Kidney (tissue), 13 donors: ENCODE measurements at regions not wholly inside any gene's neighbourhood (a gene's known extent, or its start where the extent isn't known, plus 50 kb on each side); places are given as distances from the start of the nearest gene placed in this dataset.
A peak's percentile ranks its signal among the peaks of the same experiment; 100 is the strongest.

Source experiments
- DNase-seq, 5 donors: peaks; one replicate each; pipeline ENCODE4 v3.0.0-alpha.2; 2013 to 2020
- FAIRE-seq: peaks from 2 replicates; lab custom pipeline; 2012; peaks lifted over from hg19 to GRCh38; lab: Jason Lieb, UNC
- H3K27ac ChIP-seq, 2 donors: one replicate each; pipeline ENCODE4 v1.7.0; 2013; ENCODE audit warnings: low read depth in 2 of 2, low read length in 2 of 2, inconsistent platforms in 1 of 2
- H3K27me3 ChIP-seq: one replicate; pipeline ENCODE4 v1.7.1; 2013; ENCODE audit warnings: low read length, inconsistent platforms; ENCODE audit not compliant: control insufficient read depth, insufficient read depth
- H3K36me3 ChIP-seq, 3 donors: one replicate each; pipeline versions ENCODE4 v1.7.0 to v1.7.1; 2013; ENCODE audit warnings: low read length in 3 of 3, control low read depth in 1 of 3, inconsistent platforms in 1 of 3; ENCODE audit not compliant: insufficient read depth in 3 of 3, control insufficient read depth in 2 of 3
- H3K4me1 ChIP-seq, 3 donors: one replicate each; pipeline versions ENCODE4 v1.7.0 to v1.7.1; 2013; ENCODE audit warnings: low read length in 3 of 3, inconsistent platforms in 1 of 3, low read depth in 1 of 3; ENCODE audit not compliant: control insufficient read depth in 2 of 3, insufficient read depth in 2 of 3
- H3K4me3 ChIP-seq, 3 donors: one replicate each; pipeline versions ENCODE4 v1.7.0 to v1.8.1; 2013; ENCODE audit warnings: low read length in 3 of 3, control low read depth in 1 of 3, inconsistent platforms in 1 of 3
- H3K9ac ChIP-seq, 3 donors: one replicate each; pipeline versions ENCODE4 v1.7.0 to v1.7.1; 2013; ENCODE audit warnings: low read length in 3 of 3, control low read depth in 1 of 3, inconsistent platforms in 1 of 3
- H3K9me3 ChIP-seq, 3 donors: one replicate each; pipeline versions ENCODE4 v1.7.0 to v1.7.1; 2013; ENCODE audit warnings: low read length in 3 of 3, control low read depth in 1 of 3, inconsistent platforms in 1 of 3; ENCODE audit not compliant: control insufficient read depth in 2 of 3, insufficient read depth in 1 of 3
- intact Hi-C: fragments of 100-400 bp; cut with DNase I; formaldehyde crosslinking; loops from one replicate; pipeline ENCODE4 v1.11.1; 2022
- TF ChIP-seq, protein P1 (sequence below): IDR thresholded peaks from 3 replicates; pipeline ENCODE4 v1.5.1; 2012; ENCODE audit warnings: mild to moderate bottlenecking, moderate library complexity, borderline replicate concordance; ENCODE audit not compliant: insufficient read depth; ENCODE audit errors: extremely low read depth
- donor health status: control.
- donor health status: control.
- donor health status: control.
- donor health status: control.
- donor health status: control.
- donor health status: DM: yes; HTN: yes; CAD: no.
- donor health status: Normal renal cell carcinoma (clear cell type).

DNA sequence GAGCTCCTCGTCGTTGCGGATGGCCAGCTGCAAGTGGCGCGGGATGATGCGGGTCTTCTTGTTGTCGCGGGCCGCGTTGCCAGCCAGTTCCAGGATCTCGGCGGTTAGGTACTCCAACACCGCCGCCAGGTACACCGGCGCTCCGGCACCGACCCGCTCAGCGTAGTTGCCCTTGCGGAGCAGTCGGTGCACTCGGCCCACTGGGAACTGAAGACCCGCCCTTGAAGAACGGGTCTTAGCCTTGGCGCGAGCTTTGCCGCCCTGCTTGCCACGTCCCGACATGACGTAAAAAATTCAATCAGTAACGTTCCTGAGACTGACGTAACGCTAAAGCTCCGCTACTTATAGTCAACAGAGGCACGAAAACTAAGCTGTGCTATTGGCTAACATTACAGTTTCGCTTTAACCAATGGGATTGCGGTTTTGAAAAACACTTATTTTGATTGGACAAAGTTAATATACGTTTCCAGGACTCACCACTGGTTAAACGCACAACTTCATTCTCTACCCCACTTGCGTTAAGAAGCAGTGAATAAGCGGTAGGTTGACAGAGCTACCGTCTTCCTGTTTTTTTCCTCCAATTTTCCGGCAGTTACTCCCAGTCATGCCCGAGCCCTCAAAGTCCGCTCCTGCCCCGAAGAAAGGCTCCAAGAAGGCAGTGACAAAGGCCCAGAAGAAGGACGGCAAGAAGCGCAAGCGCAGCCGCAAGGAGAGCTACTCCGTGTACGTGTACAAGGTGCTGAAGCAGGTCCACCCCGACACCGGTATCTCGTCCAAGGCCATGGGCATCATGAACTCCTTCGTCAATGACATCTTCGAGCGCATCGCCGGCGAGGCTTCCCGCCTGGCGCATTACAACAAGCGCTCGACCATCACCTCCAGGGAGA is 73.9 kb downstream of the OR2B2 start:
- intact Hi-C loops = no loop called here
- FAIRE-seq = peak; percentile 94
- H3K27me3 ChIP-seq = no peaks in the 10 kb centered on the region
- H3K4me3 ChIP-seq = peak overlapping the region; percentile 62 to 99 (median 83)
- DNase-seq = peak; percentile 94 to 100 (median 97)
- peaks cover 3 to 4% (median 4%) of the 10 kb centered on the region in 3 donors for H3K4me1 ChIP-seq
- no peaks in the 10 kb centered on the region for H3K36me3 ChIP-seq
- H3K27ac ChIP-seq = peak overlapping the region; percentile 91 to 97
- TF ChIP-seq, protein P1, sequence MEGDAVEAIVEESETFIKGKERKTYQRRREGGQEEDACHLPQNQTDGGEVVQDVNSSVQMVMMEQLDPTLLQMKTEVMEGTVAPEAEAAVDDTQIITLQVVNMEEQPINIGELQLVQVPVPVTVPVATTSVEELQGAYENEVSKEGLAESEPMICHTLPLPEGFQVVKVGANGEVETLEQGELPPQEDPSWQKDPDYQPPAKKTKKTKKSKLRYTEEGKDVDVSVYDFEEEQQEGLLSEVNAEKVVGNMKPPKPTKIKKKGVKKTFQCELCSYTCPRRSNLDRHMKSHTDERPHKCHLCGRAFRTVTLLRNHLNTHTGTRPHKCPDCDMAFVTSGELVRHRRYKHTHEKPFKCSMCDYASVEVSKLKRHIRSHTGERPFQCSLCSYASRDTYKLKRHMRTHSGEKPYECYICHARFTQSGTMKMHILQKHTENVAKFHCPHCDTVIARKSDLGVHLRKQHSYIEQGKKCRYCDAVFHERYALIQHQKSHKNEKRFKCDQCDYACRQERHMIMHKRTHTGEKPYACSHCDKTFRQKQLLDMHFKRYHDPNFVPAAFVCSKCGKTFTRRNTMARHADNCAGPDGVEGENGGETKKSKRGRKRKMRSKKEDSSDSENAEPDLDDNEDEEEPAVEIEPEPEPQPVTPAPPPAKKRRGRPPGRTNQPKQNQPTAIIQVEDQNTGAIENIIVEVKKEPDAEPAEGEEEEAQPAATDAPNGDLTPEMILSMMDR = no peak
- peak overlapping the region; percentile 82 to 99 (median 88) for H3K9ac ChIP-seq
- H3K9me3 ChIP-seq = no peaks in the 10 kb centered on the region

DNA sequence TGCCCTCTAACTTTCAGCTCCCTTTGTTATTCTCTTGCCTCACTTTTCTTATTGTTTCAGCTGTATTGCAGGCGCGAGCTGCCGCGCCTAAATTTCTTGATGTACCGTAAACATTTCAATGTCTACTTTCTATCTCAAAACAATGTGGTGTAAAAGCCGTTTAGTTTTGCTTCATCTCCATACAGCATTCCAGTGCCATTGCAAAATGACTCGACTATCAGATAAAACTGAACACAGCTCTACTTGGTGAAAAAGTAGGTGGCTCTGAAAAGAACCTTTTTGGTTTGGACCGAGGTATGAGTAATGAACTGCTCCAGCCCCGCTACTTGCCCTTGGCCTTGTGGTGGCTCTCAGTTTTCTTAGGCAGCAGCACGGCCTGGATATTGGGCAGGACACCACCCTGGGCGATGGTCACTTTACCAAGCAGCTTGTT is 74.6 kb downstream of the OR2B2 start:
- FAIRE-seq (no peak), DNase-seq (no peak)
- no peaks in the 10 kb centered on the region for H3K36me3 ChIP-seq
- no peaks in the 10 kb centered on the region for H3K27me3 ChIP-seq
- TF ChIP-seq, protein P1 = no peak
- no peaks in the 10 kb centered on the region for H3K9me3 ChIP-seq
- intact Hi-C loops = no loop called here
- peak overlapping the region; percentile 91 to 97 for H3K27ac ChIP-seq
- H3K9ac ChIP-seq = peak overlapping the region; percentile 82 to 99 (median 85)
- H3K4me3 ChIP-seq = peak overlapping the region; percentile 62 to 99 (median 83)
- H3K4me1 ChIP-seq = peaks cover 3 to 4% (median 4%) of the 10 kb centered on the region in 3 donors

DNA sequence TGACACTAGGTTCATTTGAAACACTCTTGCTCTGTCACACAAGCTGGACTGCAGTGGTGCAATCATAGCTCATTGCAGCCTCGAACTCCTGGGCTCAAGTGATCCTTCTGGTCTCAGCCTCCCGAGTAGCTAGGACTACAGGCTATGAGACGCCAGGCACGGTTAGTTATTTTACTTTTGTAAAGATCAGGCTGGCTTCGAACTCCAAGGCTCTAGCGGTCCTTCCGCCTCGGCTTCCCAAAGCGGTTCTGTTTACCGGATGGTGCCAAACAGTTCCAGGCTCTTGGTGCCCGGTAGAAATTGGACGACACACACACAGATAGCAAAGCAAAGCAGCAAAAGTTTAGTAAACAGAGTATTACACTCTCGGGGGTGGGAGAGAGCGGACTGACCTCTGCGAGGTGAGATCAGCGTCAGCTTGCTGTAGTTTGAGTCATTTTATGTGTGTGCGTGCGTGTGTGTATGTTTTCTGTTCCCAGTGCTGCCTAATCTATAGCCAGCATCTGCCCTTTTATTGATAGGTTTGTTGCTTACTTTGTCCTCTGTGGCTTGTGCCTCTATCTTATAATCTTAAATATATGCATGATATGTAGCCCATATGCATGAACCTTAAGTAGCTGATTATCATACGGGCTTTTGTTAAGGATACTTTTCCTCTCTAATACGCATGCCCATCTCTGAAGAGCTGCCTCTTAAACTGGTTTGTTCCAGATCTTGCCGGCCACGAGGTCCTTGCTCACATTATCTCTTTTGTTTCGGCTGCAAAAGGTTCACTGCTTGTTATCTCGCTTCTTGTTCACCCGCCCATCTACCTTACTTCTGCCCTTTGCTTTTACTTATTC is 75.2 kb downstream of the OR2B2 start:
- intact Hi-C loops = no loop called here
- FAIRE-seq = no peak

More for the DNA sequence above, 75.2 kb downstream of the OR2B2 start:
- Histone ChIP-seq H3K4me3 (peak overlapping the region; percentile 62 to 99 (median 83)), H3K36me3 (no peaks in the 10 kb centered on the region), H3K27ac (peak overlapping the region; percentile 91 to 97), H3K9ac (peak overlapping the region; percentile 82 to 99 (median 85)), H3K27me3 (no peaks in the 10 kb centered on the region), H3K9me3 (no peaks in the 10 kb centered on the region), H3K4me1 (peaks cover 3 to 4% (median 4%) of the 10 kb centered on the region in 3 donors)
- TF ChIP-seq, protein P1 = no peak
- DNase-seq = peak in 4 of 5 donors; percentile 81 to 96 (median 90)
